ENCODE measurements at regions not wholly inside any gene's neighbourhood (a gene's known extent, or its start where the extent isn't known, plus 50 kb on each side); places are given as distances from the start of the nearest gene placed in this dataset.

DNA sequence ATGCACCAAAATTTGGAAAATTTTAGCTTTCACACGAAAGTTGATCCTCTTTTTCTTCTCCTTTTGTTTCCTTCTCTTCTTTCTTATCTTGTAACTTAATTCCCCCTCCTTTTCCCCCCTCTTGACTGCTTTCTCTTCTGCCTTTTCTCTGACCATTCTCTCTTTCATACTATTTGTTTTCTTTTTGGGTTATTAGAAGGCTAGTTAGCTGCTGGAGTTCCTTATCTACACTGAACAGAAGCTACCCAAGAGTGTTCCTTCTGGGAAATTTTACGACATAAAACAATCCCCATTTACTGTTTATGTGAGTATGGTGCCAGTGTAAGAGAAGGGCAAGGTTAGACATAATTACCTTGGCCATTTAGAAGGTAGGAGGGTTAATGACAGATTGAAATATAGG lies 218.4 kb upstream of the DTNA start:
- peaks cover 0 to 3% (median 0%) of the 10 kb centered on the region in 4 donors for H3K27me3 ChIP-seq
- WGBS = 79% methylated on average over 2 of the region's 2 CpGs
- TF ChIP-seq POLR2AphosphoS5 (IDR thresholded peaks at IDR 0.05) = no peak
- TF ChIP-seq POLR2A (IDR thresholded peaks at IDR 0.05; ENCODE audit: low read depth) = no peak
- TF ChIP-seq EP300 (IDR thresholded peaks at IDR 0.05) = no peak
- TF ChIP-seq, protein P1, sequence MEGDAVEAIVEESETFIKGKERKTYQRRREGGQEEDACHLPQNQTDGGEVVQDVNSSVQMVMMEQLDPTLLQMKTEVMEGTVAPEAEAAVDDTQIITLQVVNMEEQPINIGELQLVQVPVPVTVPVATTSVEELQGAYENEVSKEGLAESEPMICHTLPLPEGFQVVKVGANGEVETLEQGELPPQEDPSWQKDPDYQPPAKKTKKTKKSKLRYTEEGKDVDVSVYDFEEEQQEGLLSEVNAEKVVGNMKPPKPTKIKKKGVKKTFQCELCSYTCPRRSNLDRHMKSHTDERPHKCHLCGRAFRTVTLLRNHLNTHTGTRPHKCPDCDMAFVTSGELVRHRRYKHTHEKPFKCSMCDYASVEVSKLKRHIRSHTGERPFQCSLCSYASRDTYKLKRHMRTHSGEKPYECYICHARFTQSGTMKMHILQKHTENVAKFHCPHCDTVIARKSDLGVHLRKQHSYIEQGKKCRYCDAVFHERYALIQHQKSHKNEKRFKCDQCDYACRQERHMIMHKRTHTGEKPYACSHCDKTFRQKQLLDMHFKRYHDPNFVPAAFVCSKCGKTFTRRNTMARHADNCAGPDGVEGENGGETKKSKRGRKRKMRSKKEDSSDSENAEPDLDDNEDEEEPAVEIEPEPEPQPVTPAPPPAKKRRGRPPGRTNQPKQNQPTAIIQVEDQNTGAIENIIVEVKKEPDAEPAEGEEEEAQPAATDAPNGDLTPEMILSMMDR (IDR thresholded peaks at IDR 0.05) = no peak

GRCh38 chr18:34492652-34493051 lies 217.4 kb upstream of the DTNA start:
- peaks cover 6 to 20% (median 17%) of the 10 kb centered on the region in 4 donors for H3K4me1 ChIP-seq
- H3K27me3 ChIP-seq = peaks cover 0 to 3% (median 0%) of the 10 kb centered on the region in 4 donors
- peak overlapping the region; percentile 85 to 89 (median 86) for H3K27ac ChIP-seq (replicated peaks in 1 of 4)
- no peaks in the 10 kb centered on the region for H3K9me3 ChIP-seq
- TF ChIP-seq POLR2A (IDR thresholded peaks at IDR 0.05; ENCODE audit: low read depth) (no peak), POLR2AphosphoS5 (IDR thresholded peaks at IDR 0.05) (no peak), EP300 (IDR thresholded peaks at IDR 0.05) (no peak)
- TF ChIP-seq, protein P1 (IDR thresholded peaks at IDR 0.05) = no peak
- H3K36me3 ChIP-seq = no peaks in the 10 kb centered on the region
- intact Hi-C loops (cut with DNase I) = loop anchor here (5.0 to 10.0 kb wide), 3 partner anchors 100 to 295 kb away; no protein-coding TSS in a partner anchor
- peak overlapping the region; percentile 63 to 80 (median 72) for H3K4me3 ChIP-seq
- DNase-seq (ENCODE audit: extremely low spot score) = no peak

More for the DNA sequence above, 218.4 kb upstream of the DTNA start:
- Histone ChIP-seq H3K27ac (replicated peaks in 1 of 4) (no peak overlapping the region), H3K4me1 (peaks cover 6 to 20% (median 16%) of the 10 kb centered on the region in 4 donors), H3K4me3 (no peak overlapping the region), H3K9me3 (no peaks in the 10 kb centered on the region), H3K36me3 (no peaks in the 10 kb centered on the region)
- intact Hi-C loops (cut with DNase I) = loop anchor here (5.0 to 10.0 kb wide), 3 partner anchors 101 to 296 kb away; no protein-coding TSS in a partner anchor
- no peak for DNase-seq (ENCODE audit: extremely low spot score)

DNA sequence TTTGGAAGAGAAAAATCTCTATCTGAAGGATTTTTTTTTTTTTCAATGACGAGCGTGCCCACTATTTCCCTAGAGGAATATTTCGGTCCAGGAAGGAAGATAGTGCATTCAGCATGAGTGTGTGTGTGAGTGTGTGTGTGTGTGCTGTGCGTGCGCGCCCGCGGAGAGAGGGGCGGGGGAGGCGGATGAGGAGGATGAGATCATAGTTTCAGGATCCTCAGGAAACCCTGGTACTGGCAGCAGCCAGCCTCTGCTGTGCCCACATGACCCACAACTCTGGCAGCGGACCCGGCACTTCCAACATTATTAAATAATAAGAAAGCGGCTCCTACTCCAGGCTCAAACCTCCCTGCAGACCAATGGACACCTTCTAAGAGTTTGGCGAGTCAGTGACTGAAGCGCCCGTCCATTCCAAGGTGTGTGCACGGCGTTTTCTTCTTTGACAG lies 217.0 kb upstream of the DTNA start:
- intact Hi-C loops (cut with DNase I) = loop anchor here (5.0 to 10.0 kb wide), 3 partner anchors 99 to 294 kb away; no protein-coding TSS in a partner anchor
- peaks cover 0 to 3% (median 0%) of the 10 kb centered on the region in 4 donors for H3K27me3 ChIP-seq
- 0% methylated on average over 12 of the region's 18 CpGs for WGBS
- H3K9me3 ChIP-seq = no peaks in the 10 kb centered on the region
- TF ChIP-seq POLR2A (IDR thresholded peaks at IDR 0.05; ENCODE audit: low read depth) (no peak), POLR2AphosphoS5 (IDR thresholded peaks at IDR 0.05) (peak; percentile 52 to 62)
- H3K4me1 ChIP-seq = peaks cover 6 to 20% (median 17%) of the 10 kb centered on the region in 4 donors
- H3K27ac ChIP-seq (replicated peaks in 1 of 4) = peak overlapping the region; percentile 85 to 89 (median 86)
- peak overlapping the region; percentile 63 to 80 (median 72) for H3K4me3 ChIP-seq
- no peaks in the 10 kb centered on the region for H3K36me3 ChIP-seq
- DNase-seq (ENCODE audit: extremely low spot score) = no peak

DNA sequence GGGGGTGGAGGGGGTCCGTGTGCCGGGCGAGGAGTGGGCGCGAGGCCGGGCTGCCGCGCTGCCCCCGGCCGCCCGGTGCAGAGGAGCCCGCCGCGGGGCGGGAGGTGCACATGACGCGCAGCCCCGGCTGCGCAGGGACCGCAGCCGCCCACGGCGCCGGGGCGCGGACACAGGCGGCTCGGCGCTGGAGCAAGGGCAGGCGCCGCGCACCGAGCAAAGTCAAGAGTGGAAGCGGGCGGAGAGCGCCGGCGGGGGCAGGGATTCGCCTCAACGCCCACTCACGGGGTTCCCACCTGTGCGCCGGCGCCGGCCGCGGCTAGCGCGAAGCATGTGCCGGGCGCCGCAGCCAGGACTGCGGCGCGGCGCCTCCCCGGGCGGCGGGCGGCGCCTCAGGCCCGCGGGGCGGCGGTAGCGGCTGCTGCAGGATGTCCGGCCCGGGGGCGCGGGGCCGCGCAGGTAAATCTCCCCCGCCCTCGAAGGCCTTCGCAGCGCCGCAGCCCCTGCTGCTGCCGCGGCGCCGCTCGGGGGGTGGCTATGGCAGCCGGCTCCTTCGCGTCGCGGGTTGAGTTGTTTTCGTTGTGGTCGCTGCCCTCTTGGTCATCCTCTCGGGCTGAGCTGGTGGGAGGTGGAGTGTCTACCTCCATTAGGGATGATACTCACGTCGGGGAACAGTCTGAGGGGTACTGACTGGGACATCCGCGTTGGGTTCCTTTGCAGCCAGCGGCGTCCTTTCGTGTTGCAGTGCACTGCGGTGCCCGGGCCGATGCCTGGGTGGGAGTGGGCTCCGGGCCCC lies 216.3 kb upstream of the DTNA start:
- H3K27ac ChIP-seq (replicated peaks in 1 of 4) = peak overlapping the region; percentile 85 to 89 (median 86)
- intact Hi-C loops (cut with DNase I) = loop anchor here (5.0 to 10.0 kb wide), 3 partner anchors 99 to 294 kb away; no protein-coding TSS in a partner anchor
- WGBS = 0% methylated on average over 28 of the region's 101 CpGs
- H3K4me1 ChIP-seq = peaks cover 6 to 20% (median 17%) of the 10 kb centered on the region in 4 donors
- no peaks in the 10 kb centered on the region for H3K36me3 ChIP-seq
- H3K9me3 ChIP-seq = no peaks in the 10 kb centered on the region
- DNase-seq (ENCODE audit: extremely low spot score) = no peak
- TF ChIP-seq POLR2A (IDR thresholded peaks at IDR 0.05; ENCODE audit: low read depth) (no peak), POLR2AphosphoS5 (IDR thresholded peaks at IDR 0.05) (no peak), EP300 (IDR thresholded peaks at IDR 0.05) (no peak)
- TF ChIP-seq, protein P1 (IDR thresholded peaks at IDR 0.05) = peak; percentile 11 to 31 (median 17)
- H3K27me3 ChIP-seq = peaks cover 0 to 3% (median 0%) of the 10 kb centered on the region in 4 donors
- H3K4me3 ChIP-seq = peak overlapping the region; percentile 63 to 80 (median 72)

DNA sequence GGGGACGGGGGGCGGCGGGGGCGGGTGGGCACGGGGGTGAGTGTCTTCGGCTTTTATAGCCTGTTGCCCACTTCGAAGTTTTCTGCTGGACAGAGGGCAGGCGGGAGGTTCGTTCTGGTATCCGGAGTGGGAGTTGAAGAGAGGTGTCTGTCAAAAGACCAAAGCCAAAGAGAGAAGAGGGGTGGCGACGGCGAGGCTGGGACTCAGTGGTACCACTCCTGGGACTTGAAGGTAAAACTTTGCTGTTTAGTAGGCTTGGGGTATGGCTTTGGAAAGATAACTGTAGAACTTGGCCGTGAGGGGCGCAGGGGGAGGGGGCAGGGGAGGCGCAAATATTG lies 215.8 kb upstream of the DTNA start:
- DNase-seq (ENCODE audit: extremely low spot score) = no peak
- WGBS = 18% methylated on average over 10 of the region's 16 CpGs
- no peaks in the 10 kb centered on the region for H3K9me3 ChIP-seq
- H3K27me3 ChIP-seq = peaks cover 0 to 3% (median 0%) of the 10 kb centered on the region in 4 donors
- peak overlapping the region; percentile 85 to 89 (median 86) for H3K27ac ChIP-seq (replicated peaks in 1 of 4)
- intact Hi-C loops (cut with DNase I) = loop anchor here (5.0 to 10.0 kb wide), 3 partner anchors 98 to 293 kb away; no protein-coding TSS in a partner anchor
- H3K4me1 ChIP-seq = peaks cover 6 to 20% (median 17%) of the 10 kb centered on the region in 4 donors
- no peak for TF ChIP-seq POLR2AphosphoS5 (IDR thresholded peaks at IDR 0.05)
- no peak for TF ChIP-seq EP300 (IDR thresholded peaks at IDR 0.05)
- no peak for TF ChIP-seq POLR2A (IDR thresholded peaks at IDR 0.05; ENCODE audit: low read depth)
- H3K4me3 ChIP-seq = peak overlapping the region; percentile 63 to 80 (median 72)
- H3K36me3 ChIP-seq = no peaks in the 10 kb centered on the region

Measured in esophagus muscularis mucosa (tissue), 4 donors.